Activated effector memory CD4-positive, alpha-beta T cell treated with anti-CD3 and anti-CD28 coated beads, Interleukin-2, amount 50 U/mL, for 16 hours (primary cell): ENCODE measurements at regions not wholly inside any gene's neighbourhood (a gene's known extent, or its start where the extent isn't known, plus 50 kb on each side); places are given as distances from the start of the nearest gene placed in this dataset.
"Not testable (repeated sequence)": the region's sequence is repeated elsewhere in the genome, so short reads cannot be mapped to it uniquely, and the experiment has no call there.

Experiments
- DNase-seq: peaks from one replicate; pipeline ENCODE4 v3.0.0-alpha.2; 2020

DNA sequence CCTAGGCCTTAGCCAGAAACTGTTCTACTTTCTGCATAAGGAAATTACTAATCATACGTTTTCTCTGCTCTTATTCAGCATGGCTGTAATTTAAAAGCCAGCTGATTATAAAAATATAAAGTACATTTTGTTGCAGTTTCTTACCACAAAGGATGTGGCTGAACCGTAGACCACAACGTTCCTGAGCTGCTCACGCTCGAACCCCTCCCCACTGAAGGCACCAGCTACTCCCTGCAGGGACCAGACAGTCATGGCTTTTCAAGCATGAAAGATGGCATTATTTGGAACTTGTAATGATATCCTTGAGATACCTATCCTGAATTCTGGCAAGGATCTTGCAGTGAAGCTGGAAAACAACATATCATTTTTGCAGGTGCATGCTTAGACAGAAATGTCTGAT lies 91.8 kb upstream of the DMRT1 start:
- no peak for DNase-seq

DNA sequence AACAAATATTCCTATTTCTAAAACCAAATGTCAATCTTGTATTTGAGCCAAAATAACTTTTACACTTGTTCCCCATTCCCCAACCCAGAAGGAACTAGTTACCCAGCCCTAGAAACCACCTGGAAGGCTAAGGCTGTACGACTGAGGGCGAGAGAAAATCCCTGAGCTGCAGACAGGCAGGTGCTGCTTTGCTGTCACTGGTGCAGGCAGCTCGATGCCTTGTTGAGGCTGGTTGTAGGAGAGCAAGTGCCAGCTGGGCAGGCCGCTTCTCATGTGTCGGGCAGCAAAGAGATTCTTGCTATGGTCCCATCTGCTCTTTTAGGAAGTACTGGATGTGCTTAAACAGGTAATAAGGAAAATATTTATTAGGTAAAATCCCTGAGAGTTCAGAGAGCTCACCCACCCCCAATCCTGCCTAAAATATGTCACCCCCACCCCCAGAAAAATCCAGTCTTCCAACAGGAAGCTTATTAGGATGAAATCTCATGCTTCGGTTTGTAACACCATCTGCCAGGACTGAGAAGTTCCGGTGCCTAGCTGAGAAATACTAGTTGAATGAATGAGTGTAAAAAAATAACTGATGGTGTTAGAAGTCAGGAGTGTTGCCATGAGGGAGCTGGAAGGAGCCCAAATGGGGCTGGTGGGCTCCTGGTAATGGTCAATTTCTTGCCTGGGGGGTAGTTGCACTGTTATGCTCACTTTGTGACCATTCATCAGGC lies 91.1 kb upstream of the DMRT1 start:
- DNase-seq = no peak

DNA sequence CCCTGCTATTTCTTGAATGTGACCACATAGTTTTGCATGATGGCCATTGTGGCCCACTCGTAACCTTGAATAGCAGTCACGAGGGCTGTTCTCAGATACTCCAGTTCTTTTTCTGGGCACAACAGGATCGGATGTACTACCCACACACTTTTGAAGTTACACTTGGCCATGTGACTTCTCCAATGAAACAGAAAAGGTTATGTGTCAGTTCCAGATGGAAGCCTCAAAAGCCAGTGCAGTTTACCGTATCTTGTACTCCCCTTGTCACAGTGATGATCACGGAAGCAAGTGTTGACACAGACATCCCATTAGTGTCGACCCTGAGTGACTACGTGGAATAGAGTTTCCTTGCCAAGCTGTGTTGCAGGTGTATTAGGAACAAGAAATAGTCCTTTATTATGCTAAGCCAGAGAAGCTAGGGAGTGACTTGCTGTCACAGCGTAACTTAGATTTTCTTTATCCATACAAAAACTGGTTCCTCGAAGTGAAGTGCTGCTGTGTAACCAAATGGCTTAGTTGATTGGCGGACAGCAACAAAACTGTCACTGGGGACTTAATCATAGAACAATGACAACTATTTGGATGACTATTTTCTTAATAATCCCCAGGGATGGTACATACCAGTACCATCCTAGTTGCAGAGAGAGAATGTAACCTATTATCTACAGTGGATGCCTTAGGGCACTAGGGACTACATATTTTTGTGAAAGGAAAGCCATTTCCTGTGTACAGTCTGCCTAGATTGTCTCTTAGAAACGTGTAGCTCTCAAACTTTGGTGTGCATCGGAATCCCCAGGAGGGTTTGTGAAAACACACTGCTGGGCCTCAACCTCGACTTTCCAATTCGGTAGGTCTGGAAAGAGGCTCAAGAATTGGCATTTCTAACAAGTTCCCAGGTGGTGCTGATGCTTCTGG lies 90.1 kb upstream of the DMRT1 start:
- no peak for DNase-seq

DNA sequence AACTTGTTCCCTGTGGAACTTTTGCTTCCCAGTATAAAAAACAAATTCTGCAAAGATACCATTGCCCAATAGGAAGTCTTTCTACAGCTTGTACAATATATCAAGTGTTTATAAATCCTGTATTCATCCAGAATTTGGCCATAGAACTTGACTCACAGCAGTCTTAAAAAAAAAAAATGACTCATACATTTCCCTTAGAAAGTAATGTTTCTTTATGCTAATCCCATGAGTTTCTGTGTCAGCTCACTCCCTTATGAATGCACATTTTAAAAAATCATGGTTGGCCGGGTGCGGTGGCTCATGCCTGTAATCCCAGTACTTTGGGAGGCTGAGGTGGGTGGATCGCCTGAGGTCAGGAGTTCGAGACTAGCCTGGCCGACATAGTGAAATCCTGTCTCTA lies 89.3 kb upstream of the DMRT1 start:
- no peak for DNase-seq

GRCh38 chr9:752681-753200 lies 88.8 kb upstream of the DMRT1 start:
- no peak for DNase-seq

DNA sequence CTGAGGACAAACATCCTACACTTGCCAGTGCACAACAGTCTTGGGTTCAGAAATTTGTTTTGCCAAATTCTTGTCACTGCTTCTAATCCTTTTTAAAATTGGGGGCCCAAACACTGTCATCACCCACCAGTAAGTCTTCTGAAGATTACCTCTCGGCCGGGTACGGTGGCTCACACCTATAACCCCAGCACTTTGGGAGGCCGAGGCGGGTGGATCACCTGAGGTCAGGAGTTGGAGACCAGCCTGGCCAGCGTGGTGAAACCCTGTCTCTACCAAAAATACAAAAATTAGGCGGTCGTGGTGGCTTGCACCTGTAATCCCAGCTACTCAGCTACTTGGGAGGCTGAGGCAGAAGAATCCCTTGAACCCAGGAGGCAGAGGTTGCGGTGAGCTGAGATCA lies 87.8 kb upstream of the DMRT1 start:
- not testable (repeated sequence) for DNase-seq

- DNase-seq = no peak
Observed at GRCh38 chr9:754150-754931, 87.2 kb upstream of the DMRT1 start.

- DNase-seq = no peak
Observed at GRCh38 chr9:755454-756381, 85.8 kb upstream of the DMRT1 start.

GRCh38 chr9:757246-757881 lies 84.1 kb upstream of the DMRT1 start:
- no peak for DNase-seq

DNA sequence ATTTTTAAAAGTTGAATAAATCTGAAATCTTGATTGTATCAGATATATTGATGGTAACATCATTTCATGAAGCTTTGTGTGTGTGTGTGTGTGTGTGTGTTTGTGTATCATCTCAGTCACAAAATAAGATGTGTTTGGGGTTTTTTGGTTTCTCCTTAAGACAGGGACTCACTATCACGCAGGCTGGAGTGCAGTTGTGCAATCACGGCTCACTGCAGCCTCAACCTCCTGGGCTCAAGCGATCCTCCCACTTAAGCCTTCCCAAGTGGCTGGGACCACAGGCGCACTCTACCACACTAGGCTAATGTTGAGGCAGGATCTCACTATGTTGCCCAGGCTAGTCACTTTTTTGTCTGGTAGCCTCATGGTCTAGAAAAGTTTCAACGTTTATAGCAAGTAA lies 83.4 kb upstream of the DMRT1 start:
- no peak for DNase-seq

GRCh38 chr9:759541-759940 lies 82.0 kb upstream of the DMRT1 start:
- no peak for DNase-seq

GRCh38 chr9:759983-760736 lies 81.3 kb upstream of the DMRT1 start:
- no peak for DNase-seq

GRCh38 chr9:761176-761792 lies 80.2 kb upstream of the DMRT1 start:
- DNase-seq = no peak

DNA sequence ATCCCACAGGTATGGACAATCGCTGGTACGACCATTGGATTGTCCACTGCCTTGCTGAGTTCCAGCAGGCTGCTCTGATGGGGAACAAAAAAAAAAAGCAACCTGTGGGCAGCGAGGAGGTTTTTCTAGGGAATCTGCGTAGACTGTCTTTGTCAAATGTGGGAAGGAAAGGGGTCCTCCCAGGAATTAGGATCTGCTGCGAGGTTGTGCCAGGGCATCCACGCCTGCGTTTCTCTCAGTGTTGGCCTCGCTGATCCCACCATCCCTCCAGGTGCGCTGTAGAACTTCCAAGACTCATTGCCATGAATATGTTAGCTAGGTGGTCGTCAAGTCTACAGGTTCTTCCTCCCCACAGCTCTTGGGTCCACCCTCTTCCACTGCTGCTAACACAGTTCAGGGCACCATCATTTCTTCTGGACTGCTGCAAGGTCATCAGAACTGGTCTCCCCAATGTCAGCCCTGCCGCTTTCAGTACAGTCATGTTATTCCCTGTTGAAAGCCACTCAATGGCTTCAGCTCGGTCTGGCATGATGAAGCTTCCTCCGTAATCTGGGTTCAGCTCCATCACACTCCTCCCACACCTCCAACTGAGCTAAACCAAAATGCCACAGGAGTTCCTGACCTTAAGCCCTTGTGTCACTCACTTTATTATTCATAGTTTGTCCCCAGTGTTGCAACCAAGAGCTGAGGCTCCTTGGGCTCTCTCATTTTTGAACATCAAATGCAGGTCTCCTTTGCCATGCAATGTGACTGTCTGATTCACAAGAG lies 79.5 kb upstream of the DMRT1 start:
- no peak for DNase-seq

DNA sequence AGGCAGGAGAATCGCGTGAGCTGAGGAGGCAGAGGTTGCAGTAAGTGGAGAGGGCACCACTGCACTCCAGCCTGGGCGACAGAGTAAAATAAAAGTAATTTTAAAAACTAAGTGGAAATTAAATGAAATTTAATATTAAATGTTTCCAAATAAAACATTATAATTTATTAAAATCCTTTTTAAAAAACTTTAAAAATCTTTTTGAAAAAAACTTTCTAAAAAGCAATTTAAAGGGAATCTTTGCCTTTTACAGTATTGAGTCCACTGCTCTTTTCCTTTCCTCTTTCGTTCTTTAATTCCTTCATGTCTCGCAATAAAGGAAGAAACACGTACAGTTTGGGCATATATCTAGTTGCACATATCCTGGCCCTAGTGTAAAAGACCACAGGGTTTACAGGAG lies 77.8 kb upstream of the DMRT1 start:
- DNase-seq = no peak

DNA sequence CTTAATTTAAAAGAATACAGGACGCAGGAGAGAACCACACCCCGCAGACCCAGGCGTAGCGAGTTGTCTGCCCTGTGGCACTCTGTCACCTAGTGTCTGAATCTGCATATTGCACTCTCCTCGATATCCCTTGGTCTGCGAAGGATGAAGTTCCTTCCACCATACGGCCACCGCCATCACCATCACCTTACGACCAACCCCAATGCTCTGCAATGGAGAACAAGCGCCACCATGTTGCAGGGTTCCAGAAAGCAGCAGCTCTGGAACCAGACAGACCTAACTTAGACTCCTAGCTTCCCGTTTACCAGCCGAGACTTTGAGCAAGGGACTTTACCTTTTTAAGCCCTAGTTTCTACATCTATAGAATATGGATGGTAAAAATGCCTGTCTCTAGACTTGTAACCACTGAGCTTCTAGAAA lies 77.4 kb upstream of the DMRT1 start:
- DNase-seq = no peak

DNA sequence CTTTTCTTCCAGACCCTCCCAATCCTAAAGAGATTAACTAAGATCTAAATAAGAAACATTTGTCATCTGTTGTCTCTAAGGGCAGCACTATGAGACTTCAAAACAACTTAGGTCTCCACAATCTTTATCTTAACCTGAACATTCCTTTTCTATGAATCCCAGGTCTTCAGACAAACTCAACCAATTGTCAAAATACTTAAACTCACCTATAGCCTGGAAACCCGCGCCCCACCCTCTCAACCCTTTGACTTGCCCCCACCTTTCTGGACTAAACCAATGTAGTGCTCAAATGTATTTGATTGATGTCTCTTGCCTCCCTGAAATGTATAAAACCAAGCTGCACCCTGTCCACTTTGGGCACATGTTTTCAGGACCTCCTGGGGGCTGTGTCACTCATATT lies 76.5 kb upstream of the DMRT1 start:
- no peak for DNase-seq

GRCh38 chr9:767061-767561 lies 74.4 kb upstream of the DMRT1 start:
- not testable (repeated sequence) for DNase-seq

DNA sequence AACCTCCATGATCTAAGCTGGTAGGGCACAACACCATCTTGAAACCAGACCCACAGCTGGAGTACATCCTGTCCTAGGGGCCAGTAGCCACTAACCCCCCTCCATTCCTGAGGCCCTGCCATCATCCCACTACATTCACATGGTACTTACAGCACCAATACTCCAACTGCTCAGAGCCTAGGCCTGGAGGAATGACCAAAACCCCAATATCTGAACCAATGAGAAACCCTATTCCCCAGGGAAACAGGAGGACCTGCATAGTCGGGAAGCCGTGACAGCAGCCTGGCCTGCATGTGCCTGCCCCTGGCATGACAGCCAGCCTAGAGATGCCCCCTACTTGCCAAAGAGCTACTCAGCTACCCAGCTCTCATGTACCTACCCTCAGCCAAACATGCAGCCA lies 65.4 kb upstream of the DMRT1 start:
- no peak for DNase-seq
